Endothelial cell (in vitro differentiated cells): ENCODE measurements at regions not wholly inside any gene's neighbourhood (a gene's known extent, or its start where the extent isn't known, plus 50 kb on each side); places are given as distances from the start of the nearest gene placed in this dataset.

Source experiments
- DNase-seq: peaks from one replicate; pipeline ENCODE4 v3.0.0; 2021; ENCODE audit warnings: low spot score
- H3K27ac Mint-ChIP-seq: one replicate; pipeline ENCODE4 v1.8.0; 2021; ENCODE audit warnings: mixed read lengths, inconsistent platforms; ENCODE audit not compliant: unreplicated experiment
- H3K27me3 Mint-ChIP-seq: one replicate; pipeline ENCODE4 v1.8.0; 2021; ENCODE audit warnings: mild to moderate bottlenecking, moderate library complexity, mixed read lengths, inconsistent platforms; ENCODE audit not compliant: unreplicated experiment
- H3K36me3 Mint-ChIP-seq: one replicate; pipeline ENCODE4 v1.8.0; 2021; ENCODE audit warnings: mild to moderate bottlenecking, low read depth, mixed read lengths, inconsistent platforms; ENCODE audit not compliant: unreplicated experiment
- H3K4me1 Mint-ChIP-seq: one replicate; pipeline ENCODE4 v1.8.0; 2021; ENCODE audit warnings: mild to moderate bottlenecking, mixed read lengths, inconsistent platforms; ENCODE audit not compliant: unreplicated experiment
- H3K4me3 Mint-ChIP-seq: one replicate; pipeline ENCODE4 v1.8.0; 2021; ENCODE audit warnings: mild to moderate bottlenecking, mixed read lengths, inconsistent platforms; ENCODE audit not compliant: unreplicated experiment
- H3K9me3 Mint-ChIP-seq: one replicate; pipeline ENCODE4 v1.8.0; 2021; ENCODE audit warnings: mixed read lengths, inconsistent platforms; ENCODE audit not compliant: unreplicated experiment
- CTCF ChIP-seq: fragments of 200-600 bp; sonication (generic); IDR thresholded peaks from one replicate; pipeline ENCODE4 v1.5.0; 2021; ENCODE audit warnings: antibody characterized with exemption; ENCODE audit not compliant: unreplicated experiment

GRCh38 chr12:128018067-128018466, 248.9 kb upstream of the TMEM132C start:
- TF ChIP-seq CTCF, result no peak
- peaks cover 14% of the 10 kb centered on the region for H3K36me3 Mint-ChIP-seq
- no peak overlapping the region for H3K4me3 Mint-ChIP-seq
- DNase-seq, result no peak
- no peaks in the 10 kb centered on the region for H3K4me1 Mint-ChIP-seq
- peaks cover 7% of the 10 kb centered on the region for H3K27me3 Mint-ChIP-seq
- no peak overlapping the region for H3K27ac Mint-ChIP-seq
- peaks cover 42% of the 10 kb centered on the region for H3K9me3 Mint-ChIP-seq

GRCh38 chr12:128019996-128020544, 246.9 kb upstream of the TMEM132C start:
- H3K4me3 Mint-ChIP-seq, result no peak overlapping the region
- H3K4me1 Mint-ChIP-seq, result no peaks in the 10 kb centered on the region
- peaks cover 10% of the 10 kb centered on the region for H3K27me3 Mint-ChIP-seq
- peak overlapping the region; percentile 12 for H3K27ac Mint-ChIP-seq
- DNase-seq, result no peak
- no peak for TF ChIP-seq CTCF
- peaks cover 43% of the 10 kb centered on the region for H3K9me3 Mint-ChIP-seq
- peaks cover 10% of the 10 kb centered on the region for H3K36me3 Mint-ChIP-seq

- H3K4me1 Mint-ChIP-seq, result no peaks in the 10 kb centered on the region
Measured at GRCh38 chr12:128021561-128021960, 245.4 kb upstream of the TMEM132C start.

GRCh38 chr12:128025589-128026245, 241.3 kb upstream of the TMEM132C start:
- H3K9me3 Mint-ChIP-seq, result peaks cover 43% of the 10 kb centered on the region
- peaks cover 6% of the 10 kb centered on the region for H3K36me3 Mint-ChIP-seq
- no peak for DNase-seq
- no peak for TF ChIP-seq CTCF
- H3K27me3 Mint-ChIP-seq, result peaks cover 10% of the 10 kb centered on the region
- H3K27ac Mint-ChIP-seq, result no peak overlapping the region
- no peaks in the 10 kb centered on the region for H3K4me1 Mint-ChIP-seq
- H3K4me3 Mint-ChIP-seq, result no peak overlapping the region

More at GRCh38 chr12:128021561-128021960, 245.4 kb upstream of the TMEM132C start:
- H3K36me3 Mint-ChIP-seq, result peaks cover 10% of the 10 kb centered on the region
- no peak for DNase-seq
- peaks cover 54% of the 10 kb centered on the region for H3K9me3 Mint-ChIP-seq
- H3K27me3 Mint-ChIP-seq, result peaks cover 10% of the 10 kb centered on the region
- TF ChIP-seq CTCF, result no peak
- no peak overlapping the region for H3K4me3 Mint-ChIP-seq
- H3K27ac Mint-ChIP-seq, result no peak overlapping the region

- H3K27me3 Mint-ChIP-seq, result peaks cover 12% of the 10 kb centered on the region
- no peak overlapping the region for H3K4me3 Mint-ChIP-seq
- TF ChIP-seq CTCF, result no peak
- H3K27ac Mint-ChIP-seq, result no peak overlapping the region
- DNase-seq, result no peak
- H3K36me3 Mint-ChIP-seq, result peaks cover 14% of the 10 kb centered on the region
- H3K4me1 Mint-ChIP-seq, result no peaks in the 10 kb centered on the region
- peaks cover 44% of the 10 kb centered on the region for H3K9me3 Mint-ChIP-seq
Measured at GRCh38 chr12:128026696-128027574, 240.0 kb upstream of the TMEM132C start.
